DND-41 (cell line): ENCODE measurements at regions not wholly inside any gene's neighbourhood (a gene's known extent, or its start where the extent isn't known, plus 50 kb on each side); places are given as distances from the start of the nearest gene placed in this dataset.

Experiments used
- CTCF ChIP-seq: IDR thresholded peaks from 2 replicates; pipeline ENCODE4 v1.5.1; 2012; ENCODE audit warnings: borderline replicate concordance, low read length, moderate library complexity, mild to moderate bottlenecking; ENCODE audit not compliant: poor library complexity, severe bottlenecking; ENCODE audit errors: extremely low read depth
- EZH2 ChIP-seq: IDR thresholded peaks from 3 replicates; pipeline ENCODE4 v1.6.1; 2012; ENCODE audit warnings: borderline replicate concordance, low read depth, mild to moderate bottlenecking, moderate library complexity, low read length, inconsistent platforms; ENCODE audit not compliant: severe bottlenecking

- TF ChIP-seq CTCF (no peak), EZH2 (no peak)
Observed at GRCh38 chr5:165400086-165400485, 1894.7 kb downstream of the MAT2B start.
